ENCODE measurements at regions not wholly inside any gene's neighbourhood (a gene's known extent, or its start where the extent isn't known, plus 50 kb on each side); places are given as distances from the start of the nearest gene placed in this dataset.

DNA sequence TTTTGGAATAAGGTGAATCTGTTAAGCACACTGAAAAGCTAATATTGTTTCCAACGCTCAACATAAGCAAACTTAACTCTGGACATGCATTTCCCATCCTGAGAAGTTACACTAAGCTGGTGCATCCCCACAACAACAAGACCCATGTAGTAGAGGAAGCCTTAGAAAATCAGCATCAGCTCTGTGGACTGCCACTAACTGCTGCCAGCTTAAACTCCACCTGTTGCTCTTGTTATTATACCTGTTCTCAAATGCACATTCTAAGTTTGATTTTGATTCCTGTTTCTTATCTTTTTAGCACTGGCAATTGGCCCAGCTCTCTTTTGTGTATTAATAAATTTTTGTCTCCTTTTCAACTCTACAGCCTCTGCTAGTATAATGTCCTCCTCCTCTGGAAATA lies 924.8 kb downstream of the DNAH5 start:
- Histone ChIP-seq H3K4me1 (no peaks in the 10 kb centered on the region), H3K27ac (no peak overlapping the region), H3K4me3 (no peak overlapping the region), H3K9me3 (peaks cover 2% of the 10 kb centered on the region), H3K27me3 (no peaks in the 10 kb centered on the region), H3K36me3 (no peaks in the 10 kb centered on the region)
- 76% methylated on average over 1 of the region's 1 CpG for WGBS
- no peak for DNase-seq (ENCODE audit: low spot score in 2 of 2)
- TF ChIP-seq POLR2A (IDR thresholded peaks at IDR 0.05) (no peak), CTCF (IDR thresholded peaks at IDR 0.05) (no peak), EP300 (IDR thresholded peaks at IDR 0.05) (no peak), POLR2AphosphoS5 (IDR thresholded peaks at IDR 0.05) (no peak)

DNA sequence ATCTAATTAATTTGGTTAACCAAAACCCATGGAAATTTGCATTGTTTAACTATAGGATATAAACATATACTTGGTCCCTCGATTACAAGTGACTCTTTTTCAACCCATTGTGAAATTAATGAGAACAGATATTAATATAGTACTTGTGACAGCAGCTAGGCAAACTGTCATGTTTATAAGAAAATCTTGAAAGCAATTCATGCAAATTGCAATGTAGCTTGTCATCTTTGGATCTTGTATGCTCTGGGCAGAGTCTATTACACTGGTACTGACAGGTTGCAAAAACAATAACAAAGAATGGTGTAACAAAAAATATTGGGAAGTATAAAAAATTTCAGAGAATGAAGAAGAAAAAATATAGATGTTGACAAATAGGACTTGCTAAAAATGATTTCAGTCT lies 941.0 kb downstream of the DNAH5 start:
- no peak overlapping the region for H3K27ac ChIP-seq
- no peak overlapping the region for H3K4me3 ChIP-seq
- WGBS = 67% methylated on average over 1 of the region's 1 CpG
- no peaks in the 10 kb centered on the region for H3K27me3 ChIP-seq
- H3K36me3 ChIP-seq = no peaks in the 10 kb centered on the region
- DNase-seq (ENCODE audit: low spot score in 2 of 2) = no peak
- TF ChIP-seq CTCF (IDR thresholded peaks at IDR 0.05) (no peak), POLR2A (IDR thresholded peaks at IDR 0.05) (no peak)
- no peaks in the 10 kb centered on the region for H3K4me1 ChIP-seq
- H3K9me3 ChIP-seq = no peaks in the 10 kb centered on the region

- DNase-seq (ENCODE audit: low spot score in 2 of 2) = no peak
- H3K4me1 ChIP-seq = no peaks in the 10 kb centered on the region
- no peaks in the 10 kb centered on the region for H3K36me3 ChIP-seq
- no peaks in the 10 kb centered on the region for H3K27me3 ChIP-seq
- TF ChIP-seq POLR2AphosphoS5 (IDR thresholded peaks at IDR 0.05) (no peak), CTCF (IDR thresholded peaks at IDR 0.05) (no peak), POLR2A (IDR thresholded peaks at IDR 0.05) (no peak), EP300 (IDR thresholded peaks at IDR 0.05) (no peak)
- WGBS = 92% methylated on average over 5 of the region's 5 CpGs
- H3K9me3 ChIP-seq = no peaks in the 10 kb centered on the region
- H3K27ac ChIP-seq = no peak overlapping the region
- no peak overlapping the region for H3K4me3 ChIP-seq
Measured at GRCh38 chr5:12999667-13000066, 944.8 kb downstream of the DNAH5 start.

- H3K36me3 ChIP-seq = no peaks in the 10 kb centered on the region
Measured at GRCh38 chr5:12985142-12985541, 959.3 kb downstream of the DNAH5 start.

GRCh38 chr5:12974856-12975255 lies 969.6 kb downstream of the DNAH5 start:
- 78% methylated on average over 3 of the region's 3 CpGs for WGBS
- no peaks in the 10 kb centered on the region for H3K4me1 ChIP-seq

More at GRCh38 chr5:12985142-12985541, 959.3 kb downstream of the DNAH5 start:
- Histone ChIP-seq H3K27me3 (no peaks in the 10 kb centered on the region), H3K4me1 (no peaks in the 10 kb centered on the region), H3K27ac (no peak overlapping the region), H3K9me3 (no peaks in the 10 kb centered on the region), H3K4me3 (no peak overlapping the region)
- DNase-seq (ENCODE audit: low spot score in 2 of 2) = no peak
- no peak for TF ChIP-seq POLR2A (IDR thresholded peaks at IDR 0.05)
- 72% methylated on average over 4 of the region's 4 CpGs for WGBS

More at GRCh38 chr5:12974856-12975255, 969.6 kb downstream of the DNAH5 start:
- no peaks in the 10 kb centered on the region for H3K27me3 ChIP-seq
- H3K4me3 ChIP-seq = no peak overlapping the region
- no peak for DNase-seq (ENCODE audit: low spot score in 2 of 2)
- TF ChIP-seq EP300 (IDR thresholded peaks at IDR 0.05) (no peak), POLR2A (IDR thresholded peaks at IDR 0.05) (no peak), POLR2AphosphoS5 (IDR thresholded peaks at IDR 0.05) (no peak), CTCF (IDR thresholded peaks at IDR 0.05) (no peak)
- no peaks in the 10 kb centered on the region for H3K36me3 ChIP-seq
- no peak overlapping the region for H3K27ac ChIP-seq
- H3K9me3 ChIP-seq = no peaks in the 10 kb centered on the region
